K562 (cell line): ENCODE measurements at regions not wholly inside any gene's neighbourhood (a gene's known extent, or its start where the extent isn't known, plus 50 kb on each side); places are given as distances from the start of the nearest gene placed in this dataset.

Experiments used
- MCM5 ChIP-seq: fragments of 450-650 bp; IDR thresholded peaks from 2 replicates; pipeline ENCODE4 v1.6.1; 2016; ENCODE audit warnings: low read depth
- SMC3 ChIP-seq: conservative IDR thresholded peaks from 2 replicates; pipeline ENCODE4 v1.6.1; 2011; ENCODE audit warnings: low read depth, low read length, improper control_type of control experiment; ENCODE audit not compliant: insufficient read depth
- TEAD1 ChIP-seq, 2 experiments: fragments of 450-650 bp in 1 of 2; sonication (generic) in 1 of 2; formaldehyde crosslinking; IDR thresholded peaks; 2 replicates each; pipeline versions ENCODE4 v1.4.0 to v1.8.0; 2020 to 2022; ENCODE audit warnings: mild to moderate bottlenecking in 2 of 2, missing genetic modification reagents in 1 of 2
- ZBED1 ChIP-seq: IDR thresholded peaks from 2 replicates; pipeline ENCODE4 v1.6.1; 2014

GRCh38 chr5:135641734-135642487 is 63.1 kb upstream of the CXCL14 start:
- TF ChIP-seq TEAD1 (CRISPR knock-in tag; IDR thresholded peaks at IDR 0.05), result no peak
- TF ChIP-seq MCM5, result no peak
- TF ChIP-seq SMC3, result no peak
- TF ChIP-seq ZBED1, result no peak
